ENCODE measurements at regions not wholly inside any gene's neighbourhood (a gene's known extent, or its start where the extent isn't known, plus 50 kb on each side); places are given as distances from the start of the nearest gene placed in this dataset.
"Not testable (repeated sequence)": the region's sequence is repeated elsewhere in the genome, so short reads cannot be mapped to it uniquely, and the experiment has no call there.

DNA sequence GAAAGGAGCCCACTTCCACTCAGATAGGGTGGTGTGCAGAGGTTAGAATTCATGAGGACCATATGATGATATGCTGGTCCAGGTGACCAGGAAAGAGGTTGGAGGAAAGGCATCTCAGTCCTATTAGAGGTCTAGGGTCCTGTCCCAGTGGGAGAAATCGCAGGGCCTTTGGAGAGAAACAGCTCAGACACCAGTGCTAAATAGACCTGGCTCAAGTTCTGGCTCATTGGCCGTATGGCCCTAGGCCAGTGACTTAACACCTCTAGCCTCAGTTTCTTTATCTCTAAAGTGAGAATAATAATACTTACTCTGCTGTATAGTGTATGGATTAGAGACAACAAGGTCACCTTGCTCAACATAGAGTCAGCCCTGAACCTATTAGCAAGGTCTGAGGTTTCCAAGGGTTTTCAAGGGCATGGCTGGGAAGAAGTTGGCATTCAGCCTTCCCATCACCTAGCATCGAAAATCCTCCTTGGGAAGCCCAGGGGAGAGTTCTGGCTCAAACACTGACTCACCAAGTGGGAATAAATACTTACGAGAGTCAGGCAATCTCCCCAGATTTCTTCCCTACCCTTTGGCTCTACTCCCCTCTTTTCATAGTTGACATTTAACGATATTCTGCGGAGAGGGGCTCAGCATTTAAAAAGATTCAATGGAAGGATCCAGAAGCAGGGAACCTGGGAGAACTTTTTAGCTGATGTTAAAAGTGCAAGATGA lies 473.1 kb upstream of the PODXL start:
- no peak for DNase-seq

DNA sequence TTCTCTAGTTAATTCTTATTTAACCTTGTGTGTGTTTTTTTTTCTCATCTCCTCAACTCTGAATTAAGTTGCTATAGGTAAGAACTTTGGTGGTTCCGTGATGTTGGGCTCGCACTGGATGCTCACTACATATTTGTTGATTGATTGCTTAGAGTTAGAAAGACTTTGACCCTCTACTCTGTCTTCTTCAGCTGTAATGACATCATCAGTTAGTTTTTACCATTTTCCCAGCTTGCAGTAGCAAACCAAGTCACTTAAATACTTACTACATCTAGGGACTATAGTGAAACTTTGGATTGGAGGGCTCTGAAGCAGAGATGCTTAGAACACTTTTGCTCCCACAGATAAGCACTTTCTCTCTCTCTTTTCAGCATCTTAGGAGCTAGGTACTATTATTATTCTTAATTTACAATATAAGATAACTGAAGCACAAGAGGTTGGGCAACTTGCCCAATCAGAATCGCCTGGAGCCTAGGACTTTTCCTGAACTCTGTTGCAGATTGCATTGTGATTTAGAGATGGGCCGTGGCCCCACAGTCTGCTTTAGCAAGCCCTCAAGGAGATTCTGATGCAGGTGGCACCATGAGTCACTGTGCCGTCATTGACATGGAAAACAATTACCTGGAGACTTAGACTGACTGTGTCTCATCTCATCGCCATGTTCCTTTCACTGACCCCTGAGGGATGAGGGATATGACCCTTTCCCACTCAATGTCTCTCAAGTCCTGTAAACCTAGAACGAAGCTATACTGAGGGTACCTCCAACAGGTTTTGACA lies 471.9 kb upstream of the PODXL start:
- no peak for DNase-seq

DNA sequence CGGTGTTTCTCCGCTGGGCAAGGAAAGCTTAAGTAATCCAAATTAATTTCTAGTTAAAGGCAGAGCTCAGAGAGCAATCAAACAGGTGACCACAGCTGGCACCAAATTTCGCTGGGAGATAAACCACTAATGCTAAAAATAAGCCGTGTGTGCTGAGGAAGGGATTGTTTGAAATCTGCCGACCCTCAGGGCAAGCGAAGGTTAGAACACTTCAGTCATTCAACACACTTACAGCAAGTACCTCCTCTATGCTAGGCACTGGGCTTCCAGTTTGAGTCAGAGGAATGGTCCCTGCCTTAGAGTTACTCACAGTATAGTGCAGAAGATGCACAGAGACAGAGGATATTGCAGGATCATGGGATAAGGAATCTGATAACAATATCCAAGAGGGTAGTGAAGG lies 467.9 kb upstream of the PODXL start:
- DNase-seq = no peak

DNA sequence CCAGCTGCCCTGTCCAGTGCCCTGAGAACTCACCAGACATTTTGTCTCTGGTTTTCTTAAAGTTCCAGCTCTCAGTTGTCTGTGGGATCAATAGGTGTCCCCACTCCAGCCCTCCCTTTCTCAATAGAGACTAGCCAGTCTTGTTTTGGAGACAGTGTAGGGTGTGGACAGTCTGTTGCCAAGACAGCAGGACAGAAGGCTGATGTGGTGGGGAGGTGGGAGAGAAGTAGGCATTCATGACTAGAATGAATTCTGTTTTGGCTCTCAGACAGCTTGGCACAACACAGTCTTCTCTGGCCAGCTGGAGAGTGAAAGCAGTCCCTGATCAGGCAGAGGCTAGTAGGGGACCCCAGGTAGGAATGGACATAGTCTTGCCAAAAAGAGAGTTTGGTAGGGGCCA lies 467.0 kb upstream of the PODXL start:
- DNase-seq = no peak

DNA sequence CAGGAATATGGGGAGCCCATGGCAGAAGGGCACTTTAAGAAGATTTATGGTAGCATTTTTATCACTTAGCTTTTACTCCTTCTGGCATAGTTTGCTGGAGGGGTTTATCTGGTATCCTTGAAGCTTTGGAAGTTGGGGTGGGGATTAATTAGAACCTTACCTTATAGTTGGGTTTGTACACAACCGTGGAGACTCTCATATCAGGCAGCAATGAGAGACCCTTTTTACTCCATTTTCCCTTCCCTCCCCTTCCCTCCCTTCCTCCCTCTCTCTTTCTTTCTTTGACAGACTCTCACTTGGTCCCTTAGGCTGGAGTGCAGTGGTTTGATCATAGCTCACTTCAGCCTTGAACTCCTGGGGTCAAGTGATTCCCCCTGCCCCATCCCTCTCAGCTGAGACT lies 465.8 kb upstream of the PODXL start:
- DNase-seq = no peak

DNA sequence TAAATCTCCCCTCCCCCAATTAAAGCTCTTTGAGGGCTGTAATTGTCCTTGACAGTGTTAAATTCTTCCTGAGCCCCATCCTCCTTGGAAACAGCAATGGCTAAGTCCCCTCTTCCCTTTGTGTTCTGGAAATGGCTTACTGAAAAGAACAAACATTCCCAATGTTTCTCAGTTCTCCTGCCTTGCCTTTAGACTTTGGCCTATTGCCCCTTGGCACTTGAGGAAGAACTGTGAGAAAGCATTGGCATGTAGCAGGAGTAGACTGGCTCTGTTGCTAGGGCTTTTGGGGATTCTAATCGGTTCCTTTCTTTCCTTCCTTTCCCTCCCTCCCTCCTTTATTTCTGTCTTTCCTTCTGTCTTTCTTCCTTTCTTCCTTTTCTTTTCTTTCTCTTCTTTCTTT lies 463.3 kb upstream of the PODXL start:
- DNase-seq = no peak

DNA sequence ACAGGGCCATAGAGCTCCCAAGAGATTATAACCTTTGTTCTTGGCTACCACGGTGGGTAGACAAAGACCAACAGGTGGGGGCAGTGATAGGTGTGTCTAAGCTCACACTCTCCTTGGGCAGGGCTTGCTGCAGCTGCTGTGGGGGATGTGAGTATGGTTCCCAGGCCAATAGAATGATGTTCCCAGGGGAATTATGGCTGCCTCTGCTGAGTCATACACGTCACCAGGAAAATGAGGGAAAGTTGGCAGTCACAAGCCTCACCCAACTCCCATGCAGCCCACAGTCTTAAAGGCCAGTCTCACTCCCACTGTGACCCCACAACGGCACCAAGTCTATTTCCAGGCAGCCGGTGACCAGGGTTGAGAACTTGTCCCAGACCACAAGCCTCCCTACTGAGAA lies 453.4 kb upstream of the PODXL start:
- DNase-seq = no peak

DNA sequence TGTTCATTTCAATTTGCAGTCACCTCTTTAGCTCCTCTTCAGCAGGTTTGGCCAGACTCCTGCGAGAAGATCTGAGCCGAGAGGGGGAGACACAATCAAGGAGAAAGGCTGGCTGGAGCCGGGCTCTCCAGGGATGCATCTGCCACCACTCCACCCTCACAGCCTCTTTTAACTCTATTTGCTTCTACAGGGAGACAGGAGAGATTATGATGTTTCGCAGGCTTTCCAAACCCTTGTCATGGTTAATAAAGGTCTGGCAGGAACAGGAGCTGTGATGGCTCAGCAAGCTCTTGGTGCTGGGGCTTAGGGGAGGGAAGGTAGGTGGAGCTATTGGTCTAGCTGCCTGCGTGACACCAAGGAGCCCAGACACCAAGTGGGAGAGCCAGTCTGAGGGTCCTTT lies 448.1 kb upstream of the PODXL start:
- DNase-seq = no peak

DNA sequence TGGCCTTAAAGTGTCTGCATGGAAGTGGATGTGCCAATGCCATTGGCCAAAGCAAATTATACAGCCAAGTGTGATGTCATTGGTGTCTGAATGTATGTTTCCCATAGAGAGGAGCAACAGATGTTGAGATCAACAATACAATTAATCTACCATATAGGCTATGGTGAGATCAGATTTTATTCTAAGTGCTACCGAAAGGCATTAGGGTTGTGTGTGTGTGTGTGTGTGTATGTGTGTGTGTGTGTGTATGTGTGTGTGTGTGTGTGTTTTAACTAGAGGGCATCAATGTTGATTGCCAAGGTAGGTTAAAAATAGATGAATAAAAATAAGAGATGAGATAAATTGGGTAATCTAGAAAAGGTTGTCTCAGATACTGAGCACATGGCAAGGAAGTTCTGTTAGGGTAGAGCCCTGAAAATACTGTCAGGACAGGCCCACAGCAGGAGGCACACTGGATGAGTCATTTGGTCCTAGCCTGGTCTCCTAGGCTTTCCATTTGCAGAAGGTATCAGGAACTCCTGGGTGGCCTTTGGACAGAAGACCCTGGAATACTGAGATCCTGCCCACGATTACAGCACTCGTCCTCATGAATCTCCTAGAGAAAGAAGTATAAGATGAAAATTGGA lies 446.0 kb upstream of the PODXL start:
- no peak for DNase-seq

DNA sequence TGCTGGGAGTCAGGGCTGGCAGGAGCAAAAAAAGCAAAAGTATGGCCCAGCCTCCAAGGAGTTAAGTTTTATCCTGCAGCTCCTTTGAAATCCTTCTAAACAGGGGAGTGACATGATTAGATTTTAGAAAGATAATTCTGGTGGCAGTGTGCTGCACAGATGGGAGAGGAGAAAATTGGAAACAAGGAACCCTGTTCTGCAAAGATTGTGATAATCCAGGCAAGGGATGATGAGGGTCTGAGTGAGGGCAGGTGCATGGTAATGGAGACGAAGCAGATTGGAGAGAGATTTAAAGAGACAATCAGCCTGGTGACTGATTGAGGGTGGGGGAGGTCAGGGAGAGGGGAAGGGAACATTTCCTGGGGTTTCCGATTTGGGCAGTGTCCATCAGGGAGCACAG lies 444.7 kb upstream of the PODXL start:
- no peak for DNase-seq

DNA sequence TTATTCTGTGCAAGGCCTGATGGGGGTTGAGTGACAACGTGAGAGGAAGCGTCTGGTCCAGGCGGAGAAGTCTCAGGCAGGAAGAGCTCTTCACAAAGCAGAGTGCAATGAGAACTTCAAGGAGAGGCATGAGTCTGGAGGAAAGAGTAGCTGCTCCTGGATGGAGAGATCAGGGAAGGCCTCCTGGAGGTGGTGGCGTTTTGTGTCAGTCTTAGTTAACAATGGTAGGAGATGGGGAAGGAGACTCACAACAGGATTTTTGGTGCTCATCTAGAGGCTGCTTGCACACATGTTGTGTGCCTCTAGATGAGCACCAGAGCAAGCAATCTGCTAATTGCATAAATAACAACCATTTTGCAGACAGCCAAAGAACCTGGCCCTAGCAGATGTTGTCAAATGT lies 442.8 kb upstream of the PODXL start:
- no peak for DNase-seq

DNA sequence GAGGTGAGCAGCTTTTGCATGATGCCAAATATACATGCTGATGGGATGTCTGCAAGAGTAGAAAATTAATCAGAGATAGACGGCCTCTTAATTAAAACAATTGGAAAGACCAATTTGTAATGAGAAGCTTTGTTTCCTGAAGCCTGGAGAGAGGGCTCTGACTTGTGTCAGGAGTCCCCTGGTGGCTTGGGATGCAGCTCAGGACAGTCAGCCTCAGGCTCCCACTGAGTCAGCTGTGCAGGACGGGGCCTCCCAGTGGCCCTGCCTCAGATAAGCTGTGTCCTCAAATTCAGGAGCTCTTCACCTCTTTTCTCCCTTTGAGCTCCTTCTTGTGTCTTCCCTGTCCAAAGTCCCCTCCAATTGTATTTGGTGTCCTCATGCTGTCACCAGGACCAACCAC lies 438.9 kb upstream of the PODXL start:
- no peak for DNase-seq

DNA sequence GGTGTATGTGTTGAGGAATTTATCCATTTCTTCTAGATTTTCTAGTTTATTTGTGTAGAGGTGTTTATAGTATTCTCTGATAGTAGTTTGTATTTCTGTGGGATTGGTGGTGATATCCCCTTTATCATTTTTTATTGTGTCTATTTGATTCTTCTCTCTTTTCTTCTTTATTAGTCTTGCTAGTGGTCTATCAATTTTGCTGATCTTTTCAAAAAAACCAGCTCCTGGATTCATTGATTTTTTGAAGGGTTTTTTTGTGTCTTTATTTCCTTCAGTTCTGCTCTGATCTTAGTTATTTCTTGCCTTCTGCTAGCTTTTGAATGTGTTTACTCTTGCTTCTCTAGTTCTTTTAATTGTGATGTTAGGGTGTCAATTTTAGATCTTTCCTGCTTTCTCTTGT lies 424.6 kb upstream of the PODXL start:
- not testable (repeated sequence) for DNase-seq

DNA sequence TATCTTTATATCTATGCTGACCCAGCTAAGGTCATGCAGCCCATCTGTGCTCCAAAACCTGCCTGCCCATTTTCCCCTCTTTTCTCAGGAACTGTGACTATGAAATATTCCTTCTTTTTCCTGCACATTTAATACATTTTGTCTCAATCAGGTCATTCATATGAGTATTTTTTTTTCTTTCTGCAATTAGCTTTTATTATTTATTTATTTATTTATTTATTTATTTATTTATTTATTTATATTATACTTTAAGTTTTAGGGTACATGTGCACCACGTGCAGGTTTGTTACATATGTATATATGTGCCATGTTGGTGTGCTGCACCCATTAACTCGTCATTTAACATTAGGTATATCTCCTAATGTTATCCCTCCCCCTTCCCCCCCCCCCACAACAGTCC lies 421.7 kb upstream of the PODXL start:
- DNase-seq = not testable (repeated sequence)

DNA sequence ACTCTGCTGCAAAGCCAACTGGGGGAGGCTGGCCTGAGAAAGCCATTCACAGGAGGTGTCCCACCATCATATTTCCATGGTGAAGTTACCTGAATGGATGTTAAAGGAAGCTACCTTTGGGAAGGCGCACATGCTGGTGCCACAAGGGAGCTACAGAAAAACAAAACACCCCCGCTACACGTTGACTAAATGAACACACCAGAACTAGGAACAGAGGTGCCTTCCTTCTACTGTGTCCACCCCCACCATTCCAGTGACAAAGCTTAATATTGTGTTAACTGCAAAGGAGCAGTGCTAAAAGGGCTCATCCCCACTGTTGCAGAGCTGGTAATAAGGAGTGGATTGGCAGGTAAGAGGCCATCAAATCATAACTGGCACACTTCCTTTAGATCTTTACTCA lies 420.0 kb upstream of the PODXL start:
- no peak for DNase-seq

DNA sequence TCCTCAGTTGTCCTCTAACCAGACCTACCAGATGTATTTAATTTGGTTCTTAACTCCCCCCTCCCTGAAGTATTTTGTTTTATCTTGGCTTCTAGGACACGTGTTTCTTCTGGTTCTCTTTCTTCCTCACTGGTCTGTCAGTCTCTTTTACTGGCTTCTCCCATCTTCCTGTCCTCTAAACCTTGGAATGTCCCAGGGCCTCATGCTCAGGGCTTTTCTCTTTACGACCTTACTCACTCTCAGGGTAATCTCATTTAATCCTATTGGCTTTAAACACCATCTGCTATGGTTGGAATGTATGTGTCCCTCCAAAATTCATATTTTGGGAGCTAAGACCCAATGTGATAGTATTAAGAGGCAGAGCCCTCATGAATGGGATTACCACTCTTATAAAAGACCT lies 418.2 kb upstream of the PODXL start:
- no peak for DNase-seq

DNA sequence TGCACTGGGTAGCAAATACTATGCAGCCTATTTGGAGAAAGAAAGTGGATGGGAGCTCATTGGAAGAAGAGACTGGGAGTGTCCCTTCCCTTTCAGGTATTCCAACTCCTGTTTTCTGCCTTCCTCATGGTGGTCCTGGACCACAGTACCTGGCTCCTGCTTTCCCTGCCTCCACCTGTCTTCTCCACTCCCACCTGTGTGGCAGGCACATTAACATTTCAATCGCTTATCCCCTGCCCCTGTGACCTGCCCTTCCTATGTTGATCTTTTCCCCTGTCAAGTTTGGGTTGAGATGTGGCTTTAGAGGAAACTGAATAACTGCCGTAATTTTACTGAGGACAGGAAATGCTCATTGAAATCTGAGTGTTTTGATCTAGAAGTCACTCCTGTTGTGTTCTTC lies 415.8 kb upstream of the PODXL start:
- DNase-seq = no peak

DNA sequence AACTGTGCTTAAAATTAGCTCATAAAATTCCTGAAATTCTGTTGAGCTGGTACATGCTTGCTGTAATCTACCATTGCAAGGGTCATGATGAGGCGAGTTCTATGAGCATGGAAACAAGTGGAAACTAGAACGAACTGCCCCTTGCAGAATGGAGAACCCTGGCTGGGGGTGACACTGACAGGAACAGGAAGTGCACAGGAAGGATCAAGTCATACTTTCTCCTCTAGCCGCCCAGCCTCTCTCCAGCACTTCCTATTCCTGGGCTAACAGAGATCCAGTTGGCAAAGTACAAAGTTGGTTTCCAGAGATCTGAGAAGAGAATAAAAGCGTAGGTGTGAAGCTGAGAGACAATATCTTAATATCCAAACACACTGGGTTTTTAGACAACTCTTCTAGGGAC lies 414.2 kb upstream of the PODXL start:
- no peak for DNase-seq

DNA sequence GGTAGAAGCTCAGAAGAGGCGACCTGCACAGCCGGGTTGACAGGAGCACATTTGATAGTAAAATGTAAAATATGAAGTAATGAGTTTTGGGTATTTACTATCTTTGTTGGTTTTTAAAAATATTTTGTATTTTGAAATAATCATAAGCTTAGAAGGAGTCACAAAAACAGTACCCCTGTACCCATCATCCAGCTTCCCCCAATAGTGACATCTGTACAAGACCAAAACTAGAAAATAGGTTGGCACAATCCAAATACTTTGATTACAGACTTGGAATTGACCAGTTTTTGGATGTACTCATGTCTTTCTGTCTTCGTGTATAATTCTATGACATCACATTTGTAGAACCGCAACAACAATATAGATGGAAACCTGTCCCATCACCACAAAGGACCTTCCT lies 413.1 kb upstream of the PODXL start:
- DNase-seq = no peak

DNA sequence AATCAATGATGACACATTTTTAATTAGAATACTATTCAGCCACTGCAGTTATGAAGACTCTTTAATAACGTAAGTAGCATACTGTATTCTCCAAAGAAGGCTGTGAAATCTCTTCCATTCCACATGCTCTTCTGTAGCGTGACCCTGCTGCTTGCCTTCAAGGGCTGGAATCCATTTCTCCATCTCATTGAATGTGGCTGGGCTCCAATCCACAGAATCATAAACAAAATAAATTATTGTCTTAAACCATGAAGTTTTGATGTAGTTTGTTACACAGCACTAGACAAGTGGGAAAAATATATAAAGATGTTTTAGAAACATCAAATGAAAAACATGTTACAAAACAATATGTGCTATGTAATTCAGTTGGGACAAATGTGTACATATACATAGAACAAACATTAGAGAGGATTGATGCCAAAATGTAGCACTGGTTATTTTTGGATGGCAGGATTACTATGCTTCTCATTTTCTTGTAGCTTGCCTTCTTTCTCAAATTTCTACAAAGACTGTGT lies 410.8 kb upstream of the PODXL start:
- no peak for DNase-seq

DNA sequence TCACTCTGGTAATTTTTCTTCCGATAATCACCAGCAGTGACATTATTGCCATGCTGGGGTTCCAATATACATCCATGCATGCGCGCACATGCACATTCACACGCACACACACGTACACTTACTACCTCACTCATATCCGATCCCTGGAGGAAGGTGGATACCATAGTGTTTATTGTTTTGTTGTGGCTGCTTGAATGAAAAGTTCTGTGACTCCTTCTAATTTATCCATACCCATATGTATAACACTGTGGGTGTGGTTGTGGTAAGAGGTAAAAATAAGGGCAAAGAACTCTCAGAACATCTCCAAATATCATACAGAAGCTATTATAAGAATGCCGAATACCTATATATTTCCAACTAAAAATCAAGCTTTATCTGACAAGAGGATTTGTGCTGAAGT lies 407.8 kb upstream of the PODXL start:
- no peak for DNase-seq

DNA sequence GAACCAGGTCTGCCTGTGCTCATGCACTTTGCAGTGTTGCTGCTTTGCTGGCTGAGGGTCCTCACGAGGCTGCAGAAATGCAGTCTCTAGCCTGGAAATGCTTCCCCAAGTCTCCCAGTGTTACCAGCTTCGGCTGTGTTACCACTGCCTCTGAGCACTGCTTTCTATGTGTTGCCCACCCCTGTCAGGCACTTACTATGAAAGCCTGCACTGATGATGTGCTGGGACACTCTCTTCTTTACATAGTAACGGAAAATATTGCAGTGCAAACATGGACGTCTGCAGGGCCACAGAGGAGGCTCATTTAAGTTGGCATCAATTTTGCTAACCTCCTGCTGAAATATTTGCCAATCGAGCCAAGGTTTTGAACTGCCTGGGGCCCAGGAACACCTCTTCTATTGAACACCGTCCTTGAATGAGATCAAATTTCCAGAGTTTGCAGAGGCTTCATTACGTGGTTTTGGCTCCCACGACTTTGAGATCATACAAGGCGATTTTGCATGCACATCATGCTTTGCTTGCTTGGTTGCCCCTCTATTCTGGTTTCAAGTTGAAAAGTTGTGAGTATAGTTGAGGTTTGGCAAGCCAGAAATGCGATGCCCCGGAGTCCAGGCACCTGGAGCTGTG lies 404.7 kb upstream of the PODXL start:
- peak; percentile 9 for DNase-seq

DNA sequence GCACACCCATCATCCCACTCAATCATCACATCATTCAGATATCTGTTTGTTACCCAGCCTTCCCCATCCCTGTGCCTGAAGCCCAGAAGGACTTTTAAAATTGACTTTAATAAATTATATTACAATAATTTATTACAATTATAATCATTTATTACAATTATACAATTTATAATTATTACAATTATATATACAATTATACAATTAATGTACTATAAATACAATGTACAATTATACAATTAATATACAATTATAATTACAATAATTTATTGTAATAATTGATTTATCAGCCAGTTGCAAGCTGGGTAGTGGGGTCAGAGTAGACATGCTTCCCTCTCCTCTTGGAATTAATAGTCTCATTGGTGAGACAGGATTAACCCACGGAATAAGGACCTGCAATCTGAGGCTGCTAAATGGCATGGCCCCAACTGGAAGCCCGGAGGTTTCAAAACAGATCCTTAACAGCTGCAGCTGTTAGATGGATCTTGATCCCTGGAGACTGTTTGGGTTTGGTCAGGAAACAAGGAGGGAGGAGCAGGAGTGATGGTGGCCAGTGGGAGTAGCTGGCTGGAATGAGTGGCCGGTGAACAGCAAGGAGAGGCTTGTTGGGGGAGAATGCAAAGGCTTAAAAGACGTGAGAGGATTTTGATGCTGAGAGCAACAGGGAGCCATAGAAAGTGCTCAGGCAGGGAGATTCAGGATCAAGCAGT lies 402.8 kb upstream of the PODXL start:
- no peak for DNase-seq

Measured in NCI-H2029 treated with DMSO at 0.1 percent for 48 hours (cell line).